ENCODE measurements at regions not wholly inside any gene's neighbourhood (a gene's known extent, or its start where the extent isn't known, plus 50 kb on each side); places are given as distances from the start of the nearest gene placed in this dataset.

DNA sequence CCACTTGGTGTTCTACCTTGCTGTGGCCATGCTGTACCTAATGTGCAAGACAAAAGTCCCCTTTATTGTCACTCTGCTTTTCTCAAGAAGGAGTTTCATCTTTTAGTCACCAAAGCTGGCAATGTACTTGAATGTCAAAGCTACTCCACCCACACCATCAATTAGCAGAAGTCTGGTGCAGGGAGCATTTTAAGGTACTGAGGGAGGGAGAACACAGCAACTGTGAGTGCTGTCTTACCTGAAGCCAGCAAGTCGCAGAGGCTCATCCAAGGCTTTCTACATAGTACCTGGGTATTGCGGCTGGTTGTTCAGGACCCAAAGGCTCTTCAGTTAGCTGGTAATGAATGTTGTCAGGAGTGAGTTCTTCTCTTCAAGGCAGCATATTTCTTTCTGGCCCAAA, 820.4 kb downstream of the OTOL1 start:
- TF ChIP-seq, protein P1, sequence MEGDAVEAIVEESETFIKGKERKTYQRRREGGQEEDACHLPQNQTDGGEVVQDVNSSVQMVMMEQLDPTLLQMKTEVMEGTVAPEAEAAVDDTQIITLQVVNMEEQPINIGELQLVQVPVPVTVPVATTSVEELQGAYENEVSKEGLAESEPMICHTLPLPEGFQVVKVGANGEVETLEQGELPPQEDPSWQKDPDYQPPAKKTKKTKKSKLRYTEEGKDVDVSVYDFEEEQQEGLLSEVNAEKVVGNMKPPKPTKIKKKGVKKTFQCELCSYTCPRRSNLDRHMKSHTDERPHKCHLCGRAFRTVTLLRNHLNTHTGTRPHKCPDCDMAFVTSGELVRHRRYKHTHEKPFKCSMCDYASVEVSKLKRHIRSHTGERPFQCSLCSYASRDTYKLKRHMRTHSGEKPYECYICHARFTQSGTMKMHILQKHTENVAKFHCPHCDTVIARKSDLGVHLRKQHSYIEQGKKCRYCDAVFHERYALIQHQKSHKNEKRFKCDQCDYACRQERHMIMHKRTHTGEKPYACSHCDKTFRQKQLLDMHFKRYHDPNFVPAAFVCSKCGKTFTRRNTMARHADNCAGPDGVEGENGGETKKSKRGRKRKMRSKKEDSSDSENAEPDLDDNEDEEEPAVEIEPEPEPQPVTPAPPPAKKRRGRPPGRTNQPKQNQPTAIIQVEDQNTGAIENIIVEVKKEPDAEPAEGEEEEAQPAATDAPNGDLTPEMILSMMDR (IDR thresholded peaks at IDR 0.05; ENCODE audit: unreplicated experiment in 3 of 3) = no peak
- H3K9me3 Mint-ChIP-seq = peaks cover 13% of the 10 kb centered on the region
- no peaks in the 10 kb centered on the region for H3K36me3 Mint-ChIP-seq (ENCODE audit: low read depth)
- no peak overlapping the region for H3K4me3 Mint-ChIP-seq
- no peaks in the 10 kb centered on the region for H3K4me1 Mint-ChIP-seq
- no peaks in the 10 kb centered on the region for H3K27me3 Mint-ChIP-seq (ENCODE audit: low read depth)
- no peak overlapping the region for H3K27ac Mint-ChIP-seq

DNA sequence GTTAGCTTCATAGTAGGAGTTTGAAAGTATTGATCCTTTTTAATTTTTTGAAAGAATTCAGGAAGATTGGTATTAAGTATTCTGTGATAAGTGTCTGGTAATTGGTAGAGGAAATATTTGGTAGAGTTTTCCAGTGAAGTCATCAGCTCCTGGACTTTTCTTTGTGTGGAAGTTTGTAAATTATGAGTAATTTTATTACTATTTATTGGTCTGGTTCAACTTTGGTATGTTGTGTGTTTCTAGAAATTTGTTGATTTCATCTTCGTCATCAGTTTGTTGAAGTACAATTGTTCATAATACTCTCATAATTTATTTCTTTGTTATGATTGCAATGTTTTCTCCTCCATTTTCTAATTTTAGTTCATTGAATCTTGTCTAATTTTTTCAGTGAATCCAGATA, 832.0 kb downstream of the OTOL1 start:
- Mint-ChIP-seq H3K27me3 (ENCODE audit: low read depth) (no peaks in the 10 kb centered on the region), H3K4me3 (no peak overlapping the region), H3K4me1 (no peaks in the 10 kb centered on the region), H3K36me3 (ENCODE audit: low read depth) (no peaks in the 10 kb centered on the region), H3K27ac (no peak overlapping the region), H3K9me3 (peaks cover 13% of the 10 kb centered on the region)
- TF ChIP-seq, protein P1 (IDR thresholded peaks at IDR 0.05; ENCODE audit: unreplicated experiment in 3 of 3) = no peak

DNA sequence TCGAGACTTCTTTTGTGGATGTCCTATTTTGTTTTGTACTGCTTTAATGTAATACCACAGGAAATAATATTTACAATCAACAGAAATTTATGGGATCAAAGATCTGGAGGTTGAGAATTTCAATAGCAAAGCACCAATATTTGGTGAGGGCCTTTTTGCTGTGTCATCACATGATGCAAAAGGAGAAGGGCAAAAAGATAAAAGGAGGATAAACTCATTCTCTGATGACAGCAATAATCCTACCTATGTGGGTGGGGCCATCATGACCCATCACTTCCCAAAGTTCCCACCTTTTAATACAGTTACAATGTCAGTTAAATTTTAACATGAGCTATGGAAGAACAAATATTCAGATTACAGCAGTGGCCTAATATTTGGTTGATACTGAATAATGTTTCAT, 832.9 kb downstream of the OTOL1 start:
- peaks cover 21% of the 10 kb centered on the region for H3K9me3 Mint-ChIP-seq
- no peaks in the 10 kb centered on the region for H3K4me1 Mint-ChIP-seq
- H3K36me3 Mint-ChIP-seq (ENCODE audit: low read depth) = peaks cover 5% of the 10 kb centered on the region
- H3K4me3 Mint-ChIP-seq = no peak overlapping the region
- TF ChIP-seq, protein P1 (IDR thresholded peaks at IDR 0.05; ENCODE audit: unreplicated experiment in 3 of 3) = no peak
- no peaks in the 10 kb centered on the region for H3K27me3 Mint-ChIP-seq (ENCODE audit: low read depth)
- no peak overlapping the region for H3K27ac Mint-ChIP-seq

DNA sequence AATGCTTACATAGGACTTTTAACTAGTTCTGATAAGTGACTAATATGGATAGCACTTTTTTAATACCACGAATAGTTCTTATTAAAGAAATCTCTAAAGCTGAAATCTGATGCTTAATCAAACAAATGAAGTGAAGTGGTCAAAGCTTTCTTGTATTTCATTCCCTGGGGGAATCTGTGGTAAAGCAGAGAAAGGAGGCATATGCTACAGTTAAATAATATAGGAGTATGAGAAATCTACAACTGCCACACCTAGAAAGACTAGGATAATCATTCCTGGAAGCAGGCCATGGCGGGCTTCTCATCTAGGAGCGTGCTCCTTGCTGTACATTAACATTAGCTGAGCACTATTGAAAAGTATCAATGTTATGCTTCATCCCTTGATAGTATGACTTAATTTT, 835.7 kb downstream of the OTOL1 start:
- H3K4me1 Mint-ChIP-seq = no peaks in the 10 kb centered on the region
- TF ChIP-seq, protein P1 (IDR thresholded peaks at IDR 0.05; ENCODE audit: unreplicated experiment in 3 of 3) = no peak
- H3K27ac Mint-ChIP-seq = no peak overlapping the region
- peaks cover 21% of the 10 kb centered on the region for H3K9me3 Mint-ChIP-seq
- H3K27me3 Mint-ChIP-seq (ENCODE audit: low read depth) = no peaks in the 10 kb centered on the region
- peaks cover 5% of the 10 kb centered on the region for H3K36me3 Mint-ChIP-seq (ENCODE audit: low read depth)
- H3K4me3 Mint-ChIP-seq = no peak overlapping the region

DNA sequence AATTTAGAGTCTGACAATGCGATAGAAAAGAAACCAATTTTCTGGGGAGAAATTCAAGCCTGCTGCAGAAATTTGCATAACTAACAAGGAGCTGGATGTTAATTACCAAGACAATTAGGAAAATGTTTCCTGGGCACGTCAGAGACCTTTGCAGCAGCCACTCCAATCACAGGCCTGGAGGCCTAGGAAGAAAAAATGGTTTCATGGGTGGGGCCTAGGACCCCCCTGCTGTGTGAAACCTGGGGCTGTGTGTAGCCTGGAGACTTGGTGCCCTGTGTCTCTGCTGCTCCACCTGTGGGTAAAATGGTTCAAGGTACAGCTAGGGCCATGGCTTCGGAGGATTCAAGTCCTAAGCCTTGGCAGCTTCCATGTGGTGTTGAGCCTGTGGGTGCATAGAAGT, 837.9 kb downstream of the OTOL1 start:
- H3K9me3 Mint-ChIP-seq = peaks cover 18% of the 10 kb centered on the region
- TF ChIP-seq, protein P1 (IDR thresholded peaks at IDR 0.05; ENCODE audit: unreplicated experiment in 3 of 3) = no peak
- no peaks in the 10 kb centered on the region for H3K4me1 Mint-ChIP-seq
- H3K27ac Mint-ChIP-seq = no peak overlapping the region
- H3K36me3 Mint-ChIP-seq (ENCODE audit: low read depth) = peaks cover 5% of the 10 kb centered on the region
- H3K27me3 Mint-ChIP-seq (ENCODE audit: low read depth) = no peaks in the 10 kb centered on the region
- H3K4me3 Mint-ChIP-seq = no peak overlapping the region

DNA sequence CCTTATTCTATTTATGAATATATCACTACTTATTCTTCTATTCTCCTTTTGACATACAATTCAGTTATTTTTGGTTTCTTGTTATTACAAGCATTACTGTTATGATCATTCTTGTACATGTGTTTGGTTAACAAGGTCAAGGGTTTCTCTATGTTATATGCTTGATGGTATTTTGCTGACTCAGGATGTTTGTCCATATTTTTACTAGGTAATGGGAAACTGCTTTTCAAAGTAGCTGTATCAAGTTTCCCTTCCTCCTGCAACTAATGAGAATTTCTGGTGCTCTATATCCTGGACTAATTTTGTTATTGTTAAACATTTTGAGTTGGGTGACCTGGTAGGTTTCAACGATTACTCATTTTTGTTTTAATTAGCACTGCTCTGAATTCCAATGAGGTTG, 841.0 kb downstream of the OTOL1 start:
- Mint-ChIP-seq H3K27me3 (ENCODE audit: low read depth) (no peaks in the 10 kb centered on the region), H3K9me3 (peaks cover 13% of the 10 kb centered on the region), H3K4me1 (no peaks in the 10 kb centered on the region), H3K36me3 (ENCODE audit: low read depth) (peaks cover 5% of the 10 kb centered on the region), H3K27ac (peak overlapping the region; percentile 3 to 71 (median 36)), H3K4me3 (no peak overlapping the region)
- TF ChIP-seq, protein P1 (IDR thresholded peaks at IDR 0.05; ENCODE audit: unreplicated experiment in 3 of 3) = no peak

Data from nephron (organoid).